Dermis blood vessel endothelial cell (primary cell): ENCODE measurements at regions not wholly inside any gene's neighbourhood (a gene's known extent, or its start where the extent isn't known, plus 50 kb on each side); places are given as distances from the start of the nearest gene placed in this dataset.
A peak's percentile ranks its signal among the peaks of the same experiment; 100 is the strongest.

Experiments used
- DNase-seq: peaks from one replicate; pipeline ENCODE4 v3.0.0; 2010

DNA sequence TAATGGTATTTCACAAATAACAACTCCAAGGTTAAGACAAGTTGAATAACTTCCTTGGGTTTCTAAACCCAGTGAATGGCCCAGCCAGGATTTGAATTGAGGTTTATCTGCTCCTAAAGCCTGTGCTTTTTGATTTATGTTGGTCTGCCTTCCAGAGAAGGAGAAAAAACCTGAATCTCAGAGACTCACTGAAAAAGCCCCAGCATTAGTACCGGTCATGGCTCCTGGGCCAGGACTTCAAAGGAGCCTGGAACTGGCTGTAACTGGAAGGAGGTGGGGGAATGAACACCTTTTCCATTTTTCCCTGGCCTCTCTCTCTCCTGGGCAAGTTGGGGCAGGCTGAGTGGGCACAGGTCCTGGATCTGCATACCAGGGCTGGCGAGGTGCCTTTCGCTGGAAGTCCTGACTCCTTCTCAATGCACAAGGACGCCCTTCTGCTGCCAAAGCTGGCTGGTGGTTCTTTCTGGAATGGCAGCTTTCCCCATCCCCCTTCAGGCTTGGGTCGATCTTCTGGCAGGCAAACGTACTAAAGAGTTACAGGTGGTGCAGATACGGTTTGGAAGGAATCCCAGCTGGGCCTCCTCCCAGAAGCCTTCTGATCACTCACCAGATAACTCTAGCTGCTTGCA lies 268.2 kb downstream of the PTEN start:
- no peak for DNase-seq

DNA sequence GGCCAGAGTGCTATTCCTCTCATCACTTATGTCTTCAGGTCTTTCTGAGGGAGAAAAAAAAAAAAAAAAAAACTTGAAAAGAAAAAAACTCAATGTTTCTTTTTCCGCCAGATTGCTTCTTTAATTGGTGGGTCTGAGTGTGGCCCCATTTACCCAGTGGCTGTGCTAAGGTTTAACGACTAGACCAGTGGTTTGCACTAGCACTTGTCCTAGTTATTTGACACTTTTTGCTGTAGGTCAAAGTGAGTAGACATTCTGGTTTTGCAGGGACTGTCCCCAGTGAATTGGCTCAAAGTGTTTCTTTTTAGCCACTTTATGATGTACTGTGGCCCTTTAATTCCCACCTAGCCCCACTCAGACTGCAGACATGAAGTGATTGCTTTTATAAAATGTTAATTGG lies 273.3 kb downstream of the PTEN start:
- no peak for DNase-seq

- DNase-seq, result no peak
Observed at GRCh38 chr10:88138319-88138848, 275.0 kb downstream of the PTEN start.

- no peak for DNase-seq
Observed at GRCh38 chr10:88147000-88147798, 283.8 kb downstream of the PTEN start.

- no peak for DNase-seq
Observed at GRCh38 chr10:88149906-88150305, 286.5 kb downstream of the PTEN start.

GRCh38 chr10:88150339-88150738 lies 286.9 kb downstream of the PTEN start:
- peak; percentile 48 for DNase-seq

- DNase-seq, result peak; percentile 94
Observed at GRCh38 chr10:88152728-88153133, 289.3 kb downstream of the PTEN start.

DNA sequence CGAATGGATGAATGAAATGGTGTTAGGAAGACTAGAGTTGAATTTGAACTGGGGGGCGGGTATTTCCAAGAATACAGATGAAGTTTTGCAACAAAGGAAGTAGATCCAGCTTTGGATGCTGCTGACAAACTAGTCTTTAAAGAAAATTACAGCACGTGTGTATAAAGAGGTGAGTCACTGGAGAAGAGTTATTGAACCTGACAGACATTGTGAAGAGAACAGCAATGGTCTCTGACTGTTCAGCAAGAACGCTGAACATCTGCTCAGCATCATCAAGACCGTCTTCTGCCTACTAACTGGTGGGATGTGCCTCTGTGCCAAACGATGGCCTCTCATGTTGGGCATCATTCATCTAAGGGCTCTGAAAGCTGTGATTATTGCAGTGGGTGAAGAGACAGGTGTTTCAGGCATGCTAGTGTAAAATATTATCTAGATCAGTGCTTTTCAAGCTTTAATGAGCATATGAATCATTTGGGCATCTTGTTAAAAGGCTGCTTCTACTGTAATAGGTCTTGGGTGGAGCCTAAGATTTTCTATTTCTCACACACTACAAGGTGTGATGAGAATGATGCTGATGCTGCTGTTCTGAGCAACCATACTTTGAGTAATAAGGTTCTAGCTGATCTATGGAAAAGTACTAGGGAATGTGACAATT lies 291.3 kb downstream of the PTEN start:
- DNase-seq, result no peak

DNA sequence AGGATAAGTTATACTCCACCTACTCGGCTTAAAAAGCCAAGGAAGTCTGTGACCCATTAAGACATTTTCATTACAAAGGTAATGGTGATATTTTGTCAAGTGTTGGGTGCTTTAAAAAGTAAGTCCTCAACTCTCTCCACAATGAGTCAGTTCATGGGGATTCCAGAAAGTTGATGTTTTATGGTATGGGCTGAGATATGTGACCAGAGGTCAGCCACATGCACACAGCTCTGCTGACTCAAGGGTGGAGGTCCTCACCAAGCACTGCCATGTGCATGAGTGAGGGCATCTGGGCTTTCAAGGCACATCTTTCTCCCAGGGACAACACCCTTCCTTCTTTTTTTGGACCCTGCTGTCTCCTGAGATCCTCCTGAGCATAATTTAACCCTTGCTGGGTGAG lies 292.9 kb downstream of the PTEN start:
- DNase-seq, result no peak

DNA sequence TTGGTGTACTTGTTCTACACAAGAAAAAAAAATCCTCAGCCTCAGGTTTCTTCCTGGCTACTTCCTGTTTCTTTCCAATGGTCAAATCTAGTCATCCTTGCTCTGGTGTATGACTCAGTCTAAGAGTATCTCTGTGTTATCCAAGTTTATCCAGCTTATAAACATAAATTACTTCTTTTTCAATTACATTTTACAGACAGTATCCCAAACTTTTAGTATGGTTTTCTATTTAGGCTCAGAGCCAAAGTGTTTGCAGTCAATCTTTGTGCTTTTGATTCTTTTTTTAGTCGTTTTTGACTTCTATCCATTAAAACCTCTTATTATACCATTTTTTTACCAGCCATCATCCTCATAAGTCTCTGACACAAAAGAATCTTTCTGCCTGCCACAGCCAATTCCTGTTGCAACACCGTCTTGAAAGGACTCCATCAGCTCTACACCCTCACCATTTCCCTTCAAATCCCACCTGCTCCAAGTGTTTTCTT lies 294.6 kb downstream of the PTEN start:
- peak; percentile 59 for DNase-seq

DNA sequence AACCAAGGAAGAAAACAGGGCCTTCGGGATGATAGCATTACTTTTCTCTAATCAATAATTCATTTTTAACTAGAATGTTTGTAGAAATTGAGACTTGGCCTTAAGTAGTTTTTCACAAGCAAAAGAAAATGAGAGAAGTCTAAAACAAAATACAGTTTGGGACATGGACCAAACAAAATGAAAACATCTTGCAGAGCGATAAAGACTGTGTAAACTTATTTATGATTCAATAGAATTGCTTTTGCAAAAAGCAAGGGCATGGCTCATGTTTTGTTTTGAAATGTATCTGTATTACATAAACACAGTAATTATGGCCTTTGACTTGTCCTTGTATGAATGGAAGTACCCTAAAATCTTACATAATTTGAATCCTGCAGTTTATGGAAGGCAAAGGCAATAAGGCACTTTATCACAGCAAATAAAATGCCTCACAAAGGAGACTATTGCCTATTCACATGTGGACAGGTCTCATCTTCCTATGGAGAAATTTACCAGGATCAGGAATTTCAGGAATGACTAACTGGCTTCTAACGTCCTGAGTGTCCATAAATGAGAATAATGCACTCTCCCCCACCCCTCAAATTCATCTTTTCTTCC lies 295.2 kb downstream of the PTEN start:
- no peak for DNase-seq

GRCh38 chr10:88159127-88159829 lies 295.9 kb downstream of the PTEN start:
- DNase-seq, result no peak

GRCh38 chr10:88161070-88161469 lies 297.6 kb downstream of the PTEN start:
- DNase-seq, result no peak

GRCh38 chr10:88161756-88162155 lies 298.3 kb downstream of the PTEN start:
- no peak for DNase-seq

DNA sequence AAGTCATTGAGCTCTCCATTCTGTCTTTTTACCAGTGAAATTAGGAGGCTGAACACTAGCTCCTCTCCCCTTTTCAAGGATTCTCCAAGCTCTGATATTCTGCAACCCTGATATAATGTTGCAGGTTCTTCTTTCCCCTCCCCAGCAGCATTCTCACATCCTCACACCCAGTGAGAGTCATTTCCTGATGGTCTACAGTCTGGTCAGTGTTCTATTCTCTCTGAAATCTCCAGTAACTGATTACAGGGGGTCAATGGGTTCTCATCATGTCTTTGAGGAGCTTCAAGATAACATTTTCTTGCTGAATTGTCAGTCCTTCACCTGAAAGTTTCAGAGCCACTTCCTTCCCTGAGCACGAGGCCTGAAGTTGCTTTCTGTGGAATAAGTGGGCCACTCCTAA lies 299.4 kb downstream of the PTEN start:
- DNase-seq, result peak; percentile 30

DNA sequence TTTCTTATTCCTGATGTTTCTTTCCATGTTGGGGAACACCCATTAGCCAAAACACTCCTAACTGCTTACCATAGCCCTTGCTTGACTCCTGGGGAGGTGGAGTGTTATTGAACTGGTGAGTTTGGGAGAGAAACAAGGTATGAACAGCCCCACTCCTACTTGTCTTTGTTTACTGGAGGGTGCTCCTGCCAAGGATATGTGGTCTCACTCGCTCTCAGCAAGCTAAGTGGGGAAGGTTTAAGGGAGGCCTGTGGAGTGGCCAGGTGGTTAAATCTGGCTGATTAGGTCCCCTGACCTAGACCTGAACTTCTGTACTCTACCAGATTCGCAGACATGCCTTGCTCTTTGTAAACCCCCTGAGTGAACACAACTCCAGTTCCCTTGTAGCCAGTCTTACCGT lies 300.1 kb downstream of the PTEN start:
- DNase-seq, result no peak

GRCh38 chr10:88164471-88164870 lies 301.0 kb downstream of the PTEN start:
- DNase-seq, result no peak

GRCh38 chr10:88165849-88166271 lies 302.4 kb downstream of the PTEN start:
- DNase-seq, result no peak

GRCh38 chr10:88168171-88169036 lies 305.0 kb downstream of the PTEN start:
- DNase-seq, result no peak

DNA sequence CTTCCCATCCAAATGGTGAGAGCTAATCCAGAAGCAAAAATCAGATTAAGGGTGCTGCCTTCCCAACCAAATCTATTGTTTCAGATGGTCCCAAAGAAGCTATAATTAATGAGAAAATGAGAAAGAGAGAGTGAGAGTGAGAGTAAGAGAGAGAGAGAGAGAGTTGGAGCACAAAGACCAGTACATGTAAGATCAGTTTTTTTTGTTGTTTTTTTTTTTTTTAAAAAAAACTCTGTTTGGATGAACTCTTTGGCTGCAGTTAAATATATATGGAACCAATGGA lies 305.6 kb downstream of the PTEN start:
- no peak for DNase-seq

DNA sequence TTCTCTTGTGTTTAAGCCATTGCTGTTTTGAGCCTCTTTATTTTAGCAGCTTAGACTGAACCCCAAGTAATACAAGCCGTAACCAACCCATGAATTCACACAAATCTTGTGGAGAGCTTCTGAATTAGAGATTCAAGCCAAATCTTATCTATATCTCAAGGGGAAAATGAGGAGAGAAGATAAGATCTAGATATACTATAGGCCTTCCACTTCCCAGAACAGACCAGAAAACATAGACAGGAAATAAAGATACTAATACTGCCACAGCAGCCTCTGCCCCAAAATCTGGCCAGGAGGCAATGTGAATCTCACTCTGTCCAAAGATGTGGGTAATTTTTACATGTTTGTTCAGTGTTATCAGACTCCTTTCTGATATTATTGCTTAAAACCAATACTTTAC lies 307.2 kb downstream of the PTEN start:
- no peak for DNase-seq

GRCh38 chr10:88172159-88172558 lies 308.7 kb downstream of the PTEN start:
- no peak for DNase-seq
